Renal cortex interstitium (tissue), 11 donors: ENCODE measurements at regions not wholly inside any gene's neighbourhood (a gene's known extent, or its start where the extent isn't known, plus 50 kb on each side); places are given as distances from the start of the nearest gene placed in this dataset.

ENCODE experiments used
- DNase-seq, 11 donors: peaks; one replicate each; pipeline ENCODE4 v3.0.0-alpha.2; 2013; ENCODE audit warnings: low read depth in 9 of 11, low spot score in 4 of 11; ENCODE audit errors: extremely low read depth in 1 of 11

DNA sequence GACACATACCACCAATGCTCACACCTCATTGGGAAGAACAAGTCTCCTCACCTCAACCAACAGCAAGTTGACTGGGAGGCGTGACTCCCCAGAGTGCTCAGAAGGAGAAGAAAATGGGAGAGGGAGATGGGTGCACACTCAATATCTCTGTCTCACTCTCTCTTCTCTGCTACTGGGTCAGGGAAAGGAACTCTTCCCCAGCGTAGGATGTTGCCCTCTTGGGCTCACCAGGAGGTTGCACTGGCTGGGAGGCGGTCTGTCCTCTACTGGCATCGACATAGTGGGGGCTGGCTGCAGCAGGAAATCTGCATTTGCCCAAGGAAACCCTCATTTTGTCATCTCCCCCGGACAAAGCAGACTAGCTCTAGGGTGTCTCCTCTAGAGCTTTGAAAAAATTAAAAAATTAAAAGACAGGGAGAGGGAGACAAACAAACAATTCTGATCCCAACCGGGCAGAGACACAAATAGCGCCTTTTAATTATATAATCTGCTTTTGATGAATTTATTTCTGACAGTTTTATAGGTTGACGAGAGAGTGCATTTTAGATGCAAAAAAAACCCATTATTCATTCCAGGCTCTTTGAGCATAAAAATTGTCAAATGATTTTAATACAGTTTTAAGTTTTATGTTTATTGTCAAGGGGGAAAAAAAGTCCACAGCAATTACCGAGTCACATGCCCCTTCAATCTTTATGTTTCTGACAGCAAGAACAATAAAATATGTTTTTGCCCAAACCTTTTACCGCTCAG, 179.3 kb upstream of the MVB12B start:
- DNase-seq = peak in 7 of 11 donors; percentile 15 to 48 (median 23)

DNA sequence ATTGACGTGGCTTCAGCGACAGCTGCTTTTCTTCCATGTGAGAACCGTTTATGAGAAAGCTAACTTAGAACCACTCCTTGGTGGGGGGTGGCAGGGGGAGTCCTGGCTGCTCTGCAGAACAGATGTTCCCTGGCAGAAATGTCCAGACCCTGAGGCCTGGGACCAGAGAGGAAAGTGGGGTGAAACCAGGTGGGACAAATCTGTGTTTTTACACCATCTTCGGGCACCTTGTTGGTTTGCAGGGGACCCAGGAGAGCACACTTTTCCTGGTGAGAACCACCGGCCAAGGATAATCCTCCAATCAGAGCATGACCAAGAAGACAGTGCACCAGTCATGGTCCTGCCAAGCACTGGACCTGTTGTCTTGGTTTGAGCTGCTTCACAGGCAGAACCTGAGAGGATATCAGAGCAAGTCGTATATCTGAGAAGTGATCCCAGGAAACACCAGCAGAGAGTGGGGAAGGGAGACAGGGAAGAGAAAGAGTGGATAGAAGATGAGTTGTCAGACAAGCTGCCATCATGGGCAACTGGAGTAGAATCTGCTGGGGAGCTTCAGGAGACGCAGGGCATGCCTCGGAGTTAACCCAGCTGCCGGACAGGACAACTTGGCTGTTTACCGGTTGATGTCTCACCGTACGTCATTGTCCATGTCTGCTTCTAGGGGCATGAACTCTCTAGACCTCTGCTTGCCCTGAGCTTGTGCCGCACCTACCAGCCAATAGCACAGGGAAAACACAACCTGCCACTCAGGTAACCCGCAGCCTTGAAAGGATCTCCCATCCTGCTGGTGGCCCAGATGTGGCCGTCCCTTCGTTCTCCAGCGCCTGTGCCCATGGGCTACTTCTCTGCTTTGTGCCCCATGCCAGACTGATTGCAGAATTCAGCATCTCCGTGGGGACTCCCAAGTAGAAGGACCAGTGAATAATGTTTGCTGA, 178.4 kb upstream of the MVB12B start:
- DNase-seq = peak in 4 of 11 donors; percentile 15 to 26 (median 25)

DNA sequence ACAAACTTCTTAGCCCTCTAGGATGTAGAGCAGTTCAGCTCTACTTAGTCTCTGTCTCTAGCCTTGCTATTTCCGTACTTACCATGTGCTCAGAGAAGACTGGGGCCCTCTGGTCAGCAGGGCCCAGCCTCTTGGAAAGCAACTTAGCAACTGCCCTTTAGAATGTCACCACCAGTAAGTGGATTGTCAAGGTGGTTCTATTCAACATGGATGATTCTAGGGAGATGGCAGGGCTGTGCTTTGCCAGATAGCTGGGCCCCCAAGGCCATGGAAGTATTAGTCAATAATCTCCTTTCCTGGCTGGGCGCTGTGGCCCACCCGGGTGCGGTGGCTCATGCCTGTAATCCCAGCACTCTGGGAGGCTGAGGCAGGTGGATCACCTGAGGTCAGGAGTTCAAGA, 177.6 kb upstream of the MVB12B start:
- no peak for DNase-seq

DNA sequence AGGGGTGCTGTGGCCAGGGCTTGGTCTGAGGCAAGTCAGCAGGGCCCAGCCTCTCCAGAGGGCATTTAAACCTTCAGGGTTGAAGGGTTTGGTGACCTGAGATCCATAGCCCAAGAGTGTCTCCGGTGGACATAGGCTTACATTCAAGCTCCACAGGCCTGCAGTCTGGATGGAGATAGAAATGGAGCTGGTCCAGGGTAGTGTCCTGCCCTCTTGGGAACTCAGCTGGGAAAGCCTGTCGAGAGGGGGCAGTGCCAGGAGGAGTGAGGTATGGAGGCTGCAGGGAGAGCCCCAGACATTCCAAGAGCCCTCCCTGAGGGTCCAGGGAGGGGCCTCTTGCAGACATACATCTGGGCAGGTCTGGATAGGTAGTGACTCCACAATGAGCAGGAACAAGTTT, 177.0 kb upstream of the MVB12B start:
- no peak for DNase-seq

DNA sequence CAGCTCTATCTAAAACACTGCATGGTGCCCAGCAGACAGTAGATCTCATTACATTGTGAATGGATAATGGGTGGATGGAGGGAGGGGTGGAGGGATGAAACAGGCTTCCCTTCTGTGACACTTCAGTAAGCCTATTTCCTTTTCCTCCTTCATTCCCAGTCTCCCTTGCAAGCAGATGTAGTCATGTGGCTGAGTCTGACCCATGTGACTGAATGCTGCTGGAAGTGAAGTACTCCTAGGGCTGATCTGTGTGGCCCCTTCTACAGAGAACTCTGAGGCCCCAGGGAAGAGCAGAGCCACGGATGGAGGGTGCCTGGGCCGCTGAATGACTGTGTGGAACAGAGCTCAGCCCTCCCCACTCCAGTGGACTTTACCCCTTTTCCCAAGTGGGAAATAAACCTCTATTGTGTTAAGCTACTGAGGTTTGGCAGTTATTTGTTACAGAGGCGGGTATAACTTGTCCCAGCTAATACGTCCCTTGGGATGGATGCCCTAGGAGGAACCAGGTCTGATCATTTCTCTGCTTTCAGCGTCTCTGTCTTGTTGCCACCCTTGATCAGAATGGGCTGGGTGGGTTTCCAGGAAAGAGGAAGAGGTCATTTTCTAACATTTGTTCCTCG, 176.1 kb upstream of the MVB12B start:
- DNase-seq = no peak

DNA sequence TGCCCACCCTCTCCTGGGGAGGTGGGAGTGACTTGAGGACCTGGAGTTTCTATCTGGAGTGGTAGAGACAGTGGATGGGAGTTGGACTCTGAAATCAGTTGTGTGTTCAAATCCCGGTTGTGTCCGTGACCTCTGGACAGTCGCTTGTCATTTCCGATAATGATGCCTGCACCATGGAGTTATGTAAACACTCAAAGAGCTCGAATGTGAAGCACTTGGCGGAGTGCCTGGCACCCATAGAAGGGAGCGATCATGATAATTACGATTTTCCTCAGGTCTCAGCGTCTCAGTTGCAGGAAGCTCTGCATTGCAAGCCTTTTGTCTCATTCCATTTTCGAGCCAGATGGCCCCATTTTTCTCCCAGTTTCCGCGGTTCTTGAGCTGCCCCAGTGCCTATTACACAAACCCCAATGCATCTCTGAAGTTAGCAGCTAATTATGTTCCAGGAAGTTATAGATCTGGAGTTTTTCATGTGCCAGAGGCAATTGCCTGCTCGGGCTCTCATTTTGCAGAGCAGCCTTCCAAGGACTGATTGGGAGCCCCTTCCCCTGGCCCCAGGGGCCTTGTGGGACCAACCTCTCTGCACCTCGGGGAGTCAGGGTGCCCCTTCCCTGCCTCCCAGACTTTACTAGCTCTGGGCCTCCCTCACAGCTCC, 175.5 kb upstream of the MVB12B start:
- DNase-seq = no peak

DNA sequence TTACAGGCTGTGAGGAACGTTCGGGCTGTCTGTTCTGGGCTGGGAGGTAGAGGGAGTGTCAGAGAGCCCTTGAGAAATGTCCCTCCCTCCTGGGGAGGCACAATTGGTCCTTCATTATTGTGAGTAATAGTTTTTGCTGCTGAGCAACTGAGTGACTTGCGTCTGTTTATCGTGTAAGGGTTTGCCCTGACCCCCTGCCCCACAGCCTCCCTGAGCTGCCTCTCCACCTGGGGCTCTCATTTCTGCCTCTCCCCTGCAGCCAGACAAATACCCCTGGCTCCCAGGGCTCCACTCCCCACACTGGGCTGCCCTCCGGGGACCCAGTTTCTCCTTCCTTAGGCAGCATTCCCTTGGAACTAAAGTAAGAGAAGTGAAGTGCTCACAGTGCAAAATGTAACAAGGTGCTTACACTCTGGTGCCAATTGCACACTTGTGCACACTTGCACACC, 174.9 kb upstream of the MVB12B start:
- no peak for DNase-seq

DNA sequence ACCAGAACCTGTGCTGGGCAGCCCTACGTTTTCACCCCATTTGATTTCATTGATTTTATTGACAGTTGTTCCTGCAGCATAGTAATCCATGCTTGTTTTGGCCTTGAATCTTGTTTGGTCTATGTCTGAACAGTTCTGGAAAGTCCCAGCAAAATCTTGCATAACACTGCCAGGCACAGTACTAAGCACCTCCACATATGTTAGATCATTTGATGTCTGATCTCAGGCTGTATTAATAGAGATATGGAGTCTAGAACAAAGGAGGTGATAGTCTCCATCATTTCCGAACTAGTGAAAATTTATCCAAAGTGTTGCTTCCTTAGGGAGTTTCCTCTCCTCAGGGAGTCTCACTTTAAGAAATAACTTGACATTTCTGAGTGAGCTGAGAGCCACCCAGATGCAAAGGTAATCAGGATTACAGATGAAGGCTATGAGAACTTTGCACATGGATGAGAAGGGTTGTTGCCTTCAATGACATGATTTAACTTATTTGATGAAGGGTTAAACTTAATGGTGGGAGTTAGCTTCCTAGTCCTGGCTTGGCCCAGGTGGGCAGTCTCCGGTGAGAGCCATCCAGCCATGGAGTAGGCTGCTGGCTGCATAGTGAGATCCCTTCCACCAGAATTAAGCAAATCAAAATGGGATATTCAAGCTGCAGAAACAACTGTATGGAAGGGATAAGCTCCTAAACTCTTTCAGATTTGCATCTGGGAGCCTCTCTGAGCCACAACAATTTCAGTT, 173.8 kb upstream of the MVB12B start:
- no peak for DNase-seq

DNA sequence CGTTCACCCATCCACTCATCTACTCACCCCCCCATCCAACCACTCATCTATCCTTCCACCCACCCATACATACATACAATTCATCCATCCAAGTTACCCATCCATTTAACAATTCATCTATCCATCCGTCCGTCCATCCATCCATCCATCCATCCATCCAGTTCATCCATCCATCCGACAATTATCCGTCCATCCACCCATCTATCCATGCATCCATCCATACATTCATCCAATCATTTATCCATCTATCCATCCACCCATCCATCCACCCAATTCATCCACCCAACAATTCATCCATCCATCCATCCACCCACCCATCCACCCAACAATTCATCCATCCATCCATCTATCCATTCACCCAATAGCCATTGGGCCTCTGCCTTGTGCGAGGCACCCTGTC, 173.2 kb upstream of the MVB12B start:
- DNase-seq = no peak

DNA sequence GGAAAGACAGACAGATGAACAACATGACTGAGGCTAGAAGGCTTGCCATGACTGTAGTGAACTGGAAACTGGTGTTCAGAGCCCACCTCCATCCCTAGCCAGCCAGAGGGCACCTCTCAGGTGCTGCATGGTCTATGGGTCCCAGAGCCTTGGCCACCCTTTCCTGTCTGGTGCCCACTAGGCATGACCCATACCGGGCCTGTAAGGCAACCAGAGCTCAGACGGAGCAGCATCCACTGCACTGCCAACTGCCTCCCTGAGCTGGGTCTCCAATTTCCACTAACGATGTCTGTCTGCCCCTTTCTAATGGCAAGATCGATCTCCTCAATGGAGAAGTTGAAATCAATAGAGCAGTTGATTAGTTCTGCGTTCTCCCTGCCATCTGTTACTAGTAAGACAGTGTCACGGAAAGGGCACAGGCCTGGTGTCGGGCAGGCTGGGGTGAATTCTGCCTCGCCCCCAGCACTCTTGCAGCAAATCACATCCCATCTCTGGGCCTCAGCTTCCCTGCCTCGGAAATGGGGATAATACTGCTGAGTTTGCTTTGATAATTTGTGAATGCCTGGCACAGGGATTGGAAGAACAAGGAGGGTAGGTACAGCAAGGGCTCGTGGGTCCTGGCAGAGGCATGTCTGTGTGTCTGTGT, 172.3 kb upstream of the MVB12B start:
- DNase-seq = no peak

DNA sequence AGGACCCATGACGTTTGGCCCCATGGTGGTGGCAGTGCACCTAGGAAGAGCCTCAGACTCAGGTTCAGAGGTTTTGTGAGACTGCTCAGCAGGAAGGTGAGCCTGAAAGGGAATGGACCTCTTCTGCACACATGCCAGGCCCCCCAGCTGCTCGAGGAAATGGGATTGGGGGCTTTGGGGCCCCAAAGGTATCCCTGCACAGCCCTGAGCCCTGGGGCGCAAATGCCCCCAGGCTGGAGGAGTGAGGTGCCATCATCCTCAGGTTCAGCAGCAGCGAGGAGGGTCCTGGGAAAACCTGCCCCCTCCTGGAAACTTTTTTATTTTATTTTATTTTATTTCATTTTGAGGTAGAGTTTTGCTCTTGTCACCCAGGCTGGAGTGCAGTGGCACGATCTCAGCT, 171.8 kb upstream of the MVB12B start:
- DNase-seq = no peak

DNA sequence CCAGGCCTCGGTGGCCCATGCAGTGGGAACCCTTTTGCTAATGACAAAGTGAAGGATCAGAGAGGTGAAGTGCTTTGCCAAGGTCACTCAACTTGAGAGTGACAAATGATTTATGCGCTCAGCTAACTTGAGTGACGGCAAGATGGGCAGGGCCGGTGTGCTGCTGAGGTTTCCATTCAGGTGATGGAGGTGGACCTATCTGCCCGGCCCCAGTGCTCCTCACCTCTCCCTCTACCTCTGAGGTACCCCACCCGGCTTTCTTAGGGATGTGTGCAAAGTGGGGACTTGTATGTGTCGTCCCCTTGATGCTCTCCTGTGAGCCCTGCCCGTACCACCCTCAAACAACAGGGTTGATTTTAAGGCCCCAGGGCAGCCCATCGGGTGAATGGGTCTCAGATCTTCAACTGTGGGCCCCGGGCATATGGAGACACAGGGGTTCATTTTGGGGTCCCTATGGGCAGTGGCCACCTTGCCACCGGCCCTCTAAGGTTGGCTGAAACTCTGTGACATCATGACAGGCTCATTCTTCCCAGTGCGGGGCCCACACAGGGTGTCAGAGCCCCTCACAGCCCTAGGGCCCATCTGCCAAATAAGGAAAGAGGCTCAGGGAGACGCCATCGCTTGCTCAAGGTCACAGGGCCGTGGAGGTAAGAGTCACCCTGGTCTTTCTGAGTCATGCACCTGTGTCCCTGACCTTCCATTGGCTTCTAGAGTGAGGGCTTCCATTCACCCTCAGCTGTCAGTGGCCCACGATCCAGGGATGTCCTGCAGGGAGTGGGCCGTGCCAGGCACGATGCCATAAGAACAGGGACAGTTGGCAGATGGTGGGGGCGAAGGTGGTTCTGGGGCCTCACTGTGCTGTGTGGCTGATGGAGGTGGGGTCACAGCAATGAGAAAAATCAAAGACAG, 170.6 kb upstream of the MVB12B start:
- no peak for DNase-seq

DNA sequence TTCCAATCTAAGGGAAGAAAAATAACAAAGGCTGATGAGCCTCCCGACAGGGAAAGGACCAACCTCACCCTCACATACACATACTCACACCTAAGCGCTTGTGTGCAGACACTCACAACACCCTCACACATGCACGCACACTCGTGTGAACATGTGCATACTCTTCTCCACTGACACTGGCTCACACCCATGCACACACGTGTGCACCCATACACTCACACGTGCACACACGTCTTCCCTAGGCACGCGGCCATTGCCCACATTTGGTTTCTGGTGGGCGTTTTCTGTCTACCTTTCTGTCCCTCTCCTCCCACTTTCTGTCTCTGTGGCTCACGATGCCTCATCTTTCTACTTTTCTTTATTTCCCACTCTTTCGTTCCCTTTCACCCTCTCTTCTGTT, 169.7 kb upstream of the MVB12B start:
- DNase-seq = no peak

DNA sequence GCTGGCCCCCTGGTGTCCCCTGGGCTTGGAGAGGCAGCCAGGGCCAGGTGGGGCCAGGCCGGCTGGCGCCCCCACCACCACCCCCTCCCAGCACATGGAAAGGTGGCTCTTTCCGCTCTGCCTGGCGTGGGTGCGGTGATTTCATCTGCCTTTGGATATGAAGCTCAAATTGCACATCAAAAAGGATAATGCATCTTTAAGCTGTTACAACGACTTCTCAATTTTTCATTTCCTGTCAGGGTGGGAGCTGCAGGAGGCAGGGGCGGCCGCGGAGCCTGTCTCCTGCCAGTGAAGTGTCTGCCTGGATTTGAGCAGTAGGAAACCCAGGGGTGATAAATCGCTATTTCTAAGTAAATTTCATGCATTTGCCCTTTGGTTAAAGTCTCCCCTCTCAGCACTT, 169.2 kb upstream of the MVB12B start:
- DNase-seq = no peak

DNA sequence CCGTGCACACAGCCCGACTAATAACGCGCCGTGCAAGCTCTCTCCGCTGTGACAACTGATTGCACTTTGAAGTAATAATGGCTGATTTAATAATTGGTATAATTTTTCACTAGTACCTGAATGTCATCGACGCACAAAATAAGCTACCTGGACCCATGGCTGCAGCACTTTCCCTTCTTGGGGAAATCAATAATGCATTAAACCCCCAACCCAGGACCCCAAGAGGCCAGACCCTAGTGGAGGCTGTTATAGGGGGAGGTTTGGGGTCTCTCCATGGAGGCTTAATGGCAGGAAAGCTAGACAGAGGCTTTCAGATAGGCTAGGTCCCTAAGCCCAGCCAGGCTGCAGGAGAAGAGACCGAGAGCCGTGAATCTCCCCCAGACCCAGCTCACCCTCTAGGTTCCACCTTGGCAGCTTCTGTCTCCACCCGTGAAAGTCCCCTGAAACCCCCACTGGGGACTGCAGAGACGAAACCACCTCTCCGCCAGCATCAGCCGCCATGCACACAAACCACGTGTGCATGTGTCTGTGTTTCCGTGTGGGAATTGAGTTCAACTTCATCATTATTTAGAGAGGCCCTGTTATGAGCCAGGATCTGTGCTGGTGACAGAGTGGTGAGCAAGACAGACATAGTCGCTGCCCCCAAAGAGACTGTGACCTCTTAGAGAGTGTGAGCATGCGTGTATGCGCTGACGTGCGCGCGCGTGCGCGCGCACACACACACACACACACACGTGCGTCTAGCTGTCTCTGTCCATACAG, 168.6 kb upstream of the MVB12B start:
- DNase-seq = no peak

DNA sequence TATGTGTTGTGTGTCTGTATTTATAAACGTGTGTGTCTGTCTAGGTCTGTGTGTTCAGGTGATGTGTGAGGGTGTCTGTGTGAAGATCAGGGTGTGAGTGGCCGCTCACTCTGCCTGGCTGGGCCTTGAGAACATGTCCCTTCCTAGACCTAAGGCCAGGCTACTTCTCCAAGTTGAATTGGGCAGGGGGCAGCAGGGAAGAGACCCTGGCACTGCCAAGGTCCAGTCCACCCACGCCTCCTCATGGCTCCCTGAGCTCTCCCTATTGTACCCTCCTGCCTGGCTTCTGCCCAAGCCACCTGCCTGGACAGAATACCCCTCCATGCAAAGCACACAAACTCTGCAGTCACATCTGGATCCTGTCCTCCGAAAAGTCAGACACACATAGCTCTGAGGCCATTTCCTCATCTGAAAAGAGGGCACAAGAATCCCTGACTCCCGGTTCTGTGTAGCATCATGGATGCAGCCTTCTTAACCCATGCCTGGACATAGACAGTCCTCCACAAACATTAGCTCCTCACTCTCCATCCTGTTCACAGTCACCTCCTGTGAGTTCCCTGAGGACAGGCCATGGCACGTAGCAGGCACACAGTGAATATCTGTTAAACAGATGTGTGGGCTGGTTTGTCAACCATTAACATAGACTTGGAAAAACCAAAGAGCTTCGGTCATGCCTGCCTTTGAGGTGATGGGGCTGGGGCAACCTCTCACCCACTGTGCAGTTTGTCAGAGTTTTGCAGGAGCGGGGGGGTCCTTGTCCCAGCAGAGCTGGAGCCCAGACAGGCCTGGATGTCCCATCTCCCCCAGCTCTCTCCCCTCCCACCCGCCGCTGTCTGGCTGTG, 167.8 kb upstream of the MVB12B start:
- DNase-seq = no peak
